Prostate gland (tissue), 2 donors: ENCODE measurements at regions not wholly inside any gene's neighbourhood (a gene's known extent, or its start where the extent isn't known, plus 50 kb on each side); places are given as distances from the start of the nearest gene placed in this dataset.

ENCODE experiments used
- DNase-seq: peaks from one replicate; pipeline ENCODE4 v3.0.0-alpha.2; 2019; ENCODE audit warnings: low spot score
- H3K27ac ChIP-seq, 2 donors: fragments of 200-600 bp; sonication (generic); 2 replicates each; pipeline ENCODE4 v1.5.1; 2017 to 2019
- H3K27me3 ChIP-seq: fragments of 200-600 bp; sonication (generic); replicated peaks from 2 replicates; pipeline ENCODE4 v1.5.1; 2019; ENCODE audit not compliant: insufficient read depth
- H3K36me3 ChIP-seq, 2 donors: fragments of 200-600 bp; sonication (generic); 1 replicate in 1 of 2; 2 replicates in 1 of 2; pipeline versions ENCODE4 v1.5.1 to v1.8.1; 2017 to 2019
- H3K4me1 ChIP-seq: fragments of 200-600 bp; sonication (generic); replicated peaks from 2 replicates; pipeline ENCODE4 v1.5.1; 2019
- H3K4me3 ChIP-seq, 2 donors: fragments of 200-600 bp; sonication (generic); 2 replicates each; pipeline ENCODE4 v1.5.1; 2017 to 2019
- H3K9me3 ChIP-seq: fragments of 200-600 bp; sonication (generic); 2 replicates; pipeline ENCODE4 v1.5.1; 2017
- CTCF ChIP-seq, 4 experiments: fragments of 200-600 bp in 2 of 4; fragments of 450-650 bp in 2 of 4; sonication (generic) in 2 of 4; IDR thresholded peaks; 1 replicate in 3 of 4; 2 replicates in 1 of 4; pipeline ENCODE4 v1.5.1; 2016 to 2019; ENCODE audit warnings: antibody characterized with exemption in 4 of 4, mild to moderate bottlenecking in 2 of 4, moderate library complexity in 2 of 4
- POLR2A ChIP-seq: fragments of 450-650 bp; IDR thresholded peaks from one replicate; pipeline ENCODE4 v1.6.1; 2016; ENCODE audit warnings: antibody characterized with exemption, mild to moderate bottlenecking
- POLR2AphosphoS5 ChIP-seq: sonication (generic); formaldehyde crosslinking; IDR thresholded peaks from one replicate; pipeline ENCODE4 v1.6.1; 2017; ENCODE audit warnings: antibody characterized with exemption
- WGBS: methylation state at CpG from one replicate; pipeline ENCODE4 v1.1.5; 2018; 5-methylcytosine and 5-hydroxymethylcytosine counted together
- intact Hi-C: fragments of 100-400 bp; cut with DNase I; formaldehyde crosslinking; loops from one replicate; pipeline ENCODE4 v1.14.2; 2022

DNA sequence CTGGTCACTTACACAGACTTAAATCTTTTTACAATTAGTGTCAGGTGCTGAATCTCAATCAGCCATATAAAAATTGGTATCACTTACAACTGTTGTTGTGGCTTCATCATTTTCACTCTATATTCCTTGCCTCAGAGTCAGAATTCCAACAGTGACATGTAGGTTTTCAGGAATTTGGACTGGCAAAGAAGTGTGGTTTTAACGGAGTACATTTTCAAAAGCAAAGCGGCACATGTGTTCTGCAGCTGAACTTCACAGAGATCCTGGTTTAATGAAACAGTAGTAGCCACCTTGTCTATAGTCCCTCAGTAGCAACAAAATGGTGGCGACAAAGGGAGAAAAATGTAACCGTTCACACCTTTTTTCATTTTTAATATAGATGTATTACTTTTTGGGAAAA is 486.6 kb downstream of the FAT4 start:
- H3K4me3 ChIP-seq, result no peak overlapping the region
- intact Hi-C loops, result no loop called here
- TF ChIP-seq POLR2A (no peak), CTCF (IDR thresholded peaks at IDR 0.05) (no peak), POLR2AphosphoS5 (no peak)

GRCh38 chr4:125801924-125802323 is 487.2 kb downstream of the FAT4 start:
- Histone ChIP-seq H3K36me3 (no peaks in the 10 kb centered on the region), H3K27me3 (no peaks in the 10 kb centered on the region), H3K27ac (no peak overlapping the region), H3K4me3 (no peak overlapping the region), H3K4me1 (no peaks in the 10 kb centered on the region), H3K9me3 (no peaks in the 10 kb centered on the region)
- intact Hi-C loops, result no loop called here
- 76% methylated on average over 1 of the region's 1 CpG for WGBS
- TF ChIP-seq CTCF (IDR thresholded peaks at IDR 0.05), result no peak
- TF ChIP-seq POLR2A, result no peak
- TF ChIP-seq POLR2AphosphoS5, result no peak
- no peak for DNase-seq

More for the DNA sequence above, 486.6 kb downstream of the FAT4 start:
- Histone ChIP-seq H3K27me3 (no peaks in the 10 kb centered on the region), H3K4me1 (no peaks in the 10 kb centered on the region), H3K9me3 (no peaks in the 10 kb centered on the region), H3K27ac (no peak overlapping the region), H3K36me3 (no peaks in the 10 kb centered on the region)
- 86% methylated on average over 4 of the region's 4 CpGs for WGBS
- DNase-seq, result no peak

GRCh38 chr4:125808022-125808421 is 493.3 kb downstream of the FAT4 start:
- H3K9me3 ChIP-seq, result no peaks in the 10 kb centered on the region
- H3K4me1 ChIP-seq, result no peaks in the 10 kb centered on the region
- TF ChIP-seq CTCF (IDR thresholded peaks at IDR 0.05), result no peak
- no peak for TF ChIP-seq POLR2A
- no peak for TF ChIP-seq POLR2AphosphoS5
- H3K27ac ChIP-seq, result no peak overlapping the region
- H3K36me3 ChIP-seq, result no peaks in the 10 kb centered on the region
- intact Hi-C loops, result no loop called here
- no peaks in the 10 kb centered on the region for H3K27me3 ChIP-seq
- DNase-seq, result no peak
- H3K4me3 ChIP-seq, result no peak overlapping the region
- 42% methylated on average over 3 of the region's 3 CpGs for WGBS

- Histone ChIP-seq H3K9me3 (no peaks in the 10 kb centered on the region), H3K36me3 (no peaks in the 10 kb centered on the region), H3K4me3 (no peak overlapping the region), H3K4me1 (no peaks in the 10 kb centered on the region), H3K27me3 (no peaks in the 10 kb centered on the region), H3K27ac (no peak overlapping the region)
- TF ChIP-seq POLR2A (no peak), POLR2AphosphoS5 (no peak), CTCF (IDR thresholded peaks at IDR 0.05) (no peak)
- no peak for DNase-seq
- intact Hi-C loops, result no loop called here
- 73% methylated on average over 1 of the region's 1 CpG for WGBS
Observed at GRCh38 chr4:125808570-125808969, 493.8 kb downstream of the FAT4 start.

GRCh38 chr4:125811892-125812291 is 497.1 kb downstream of the FAT4 start:
- Histone ChIP-seq H3K36me3 (no peaks in the 10 kb centered on the region), H3K9me3 (no peaks in the 10 kb centered on the region), H3K27me3 (no peaks in the 10 kb centered on the region), H3K4me1 (no peaks in the 10 kb centered on the region), H3K27ac (no peak overlapping the region), H3K4me3 (no peak overlapping the region)
- intact Hi-C loops, result no loop called here
- DNase-seq, result no peak
- TF ChIP-seq POLR2AphosphoS5, result no peak
- no peak for TF ChIP-seq CTCF (IDR thresholded peaks at IDR 0.05)
- TF ChIP-seq POLR2A, result no peak
